Common myeloid progenitor, CD34-positive (primary cell): ENCODE measurements at regions not wholly inside any gene's neighbourhood (a gene's known extent, or its start where the extent isn't known, plus 50 kb on each side); places are given as distances from the start of the nearest gene placed in this dataset.

Source experiments
- CTCF ChIA-PET: fragments of 350-600 bp; sonication (Branson Sonifier 250); formaldehyde crosslinking; loops from one replicate; lab custom pipeline; 2021; ENCODE audit warnings: antibody characterized with exemption; lab: Charles Lee
- POLR2A ChIA-PET: fragments of 350-600 bp; sonication (Branson Sonifier 250); formaldehyde crosslinking; loops from one replicate; lab custom pipeline; 2021; ENCODE audit warnings: antibody characterized with exemption; lab: Charles Lee
- DNase-seq, 3 donors: peaks; one replicate each; pipeline versions ENCODE4 v3.0.0 to v3.0.0-alpha.2; 2013
- H3K27ac ChIP-seq, 2 experiments: 1 replicate in 1 of 2; 2 replicates in 1 of 2; pipeline ENCODE4 v1.7.0; 2013; ENCODE audit warnings: inconsistent platforms in 2 of 2, low read length in 2 of 2, mild to moderate bottlenecking in 2 of 2, low read depth in 1 of 2, moderate library complexity in 1 of 2; ENCODE audit not compliant: severe bottlenecking in 2 of 2, insufficient read depth in 1 of 2, poor library complexity in 1 of 2
- H3K27me3 ChIP-seq, 5 experiments: replicated peaks in 2 of 5; 1 replicate in 3 of 5; 2 replicates in 2 of 5; pipeline versions ENCODE4 v1.6.1 to v1.7.0; 2013; ENCODE audit warnings: low read length in 4 of 5, mild to moderate bottlenecking in 2 of 5, moderate library complexity in 2 of 5, inconsistent platforms in 1 of 5; ENCODE audit not compliant: insufficient read depth in 5 of 5, control insufficient read depth in 4 of 5
- H3K36me3 ChIP-seq, 4 experiments: 1 replicate in 2 of 4; 2 replicates in 2 of 4; pipeline versions ENCODE4 v1.6.1 to v1.7.0; 2013; ENCODE audit warnings: low read length in 3 of 4, control low read depth in 1 of 4, mild to moderate bottlenecking in 1 of 4; ENCODE audit not compliant: control insufficient read depth in 4 of 4, insufficient read depth in 4 of 4
- H3K4me1 ChIP-seq, 4 experiments: 1 replicate in 3 of 4; 2 replicates in 1 of 4; pipeline versions ENCODE4 v1.6.1 to v1.7.1; 2013; ENCODE audit warnings: low read length in 3 of 4, mild to moderate bottlenecking in 3 of 4, control low read depth in 1 of 4, inconsistent platforms in 1 of 4, moderate library complexity in 1 of 4; ENCODE audit not compliant: control insufficient read depth in 4 of 4, insufficient read depth in 4 of 4; ENCODE audit errors: control extremely low read depth in 1 of 4
- H3K4me3 ChIP-seq, 7 experiments: 1 replicate in 4 of 7; 2 replicates in 3 of 7; pipeline versions ENCODE4 v1.5.1 to v1.7.0; 2013; ENCODE audit warnings: mild to moderate bottlenecking in 7 of 7, low read length in 6 of 7, moderate library complexity in 6 of 7, inconsistent platforms in 2 of 7, low read depth in 2 of 7, control low read depth in 1 of 7; ENCODE audit not compliant: insufficient read depth in 4 of 7, control insufficient read depth in 1 of 7; ENCODE audit errors: extremely low read depth in 1 of 7
- H3K9me3 ChIP-seq, 5 experiments: 1 replicate in 4 of 5; 2 replicates in 1 of 5; pipeline versions ENCODE4 v1.6.1 to v1.7.1; 2013; ENCODE audit warnings: low read length in 4 of 5, mild to moderate bottlenecking in 2 of 5, inconsistent platforms in 1 of 5, low read depth in 1 of 5, moderate library complexity in 1 of 5; ENCODE audit not compliant: control insufficient read depth in 4 of 5, insufficient read depth in 2 of 5; ENCODE audit errors: control extremely low read depth in 1 of 5
- WGBS: methylation state at CpG from one replicate; pipeline ENCODE4 v1.1.5; 2013; ENCODE audit not compliant: insufficient coverage; 5-methylcytosine and 5-hydroxymethylcytosine counted together

GRCh38 chr7:23970193-23970592 lies 260.2 kb downstream of the STK31 start:
- ChIA-PET CTCF (no interaction called here), POLR2A (no interaction called here)
- Histone ChIP-seq H3K9me3 (peaks cover 0 to 14% (median 4%) of the 10 kb centered on the region in 5 experiments), H3K36me3 (no peaks in the 10 kb centered on the region), H3K4me3 (no peak overlapping the region), H3K27ac (no peak overlapping the region), H3K27me3 (no peaks in the 10 kb centered on the region), H3K4me1 (no peaks in the 10 kb centered on the region)
- WGBS = 100% methylated on average over 1 of the region's 2 CpGs
- no peak for DNase-seq

- H3K9me3 ChIP-seq = peaks cover 0 to 8% (median 0%) of the 10 kb centered on the region in 5 experiments
- CTCF ChIA-PET = interaction anchor here (1.2 kb wide), 1 partner anchor 12 kb away, joined by 4 read pairs; no protein-coding TSS in a partner anchor
- no peak overlapping the region for H3K27ac ChIP-seq
- WGBS = 93% methylated on average over 3 of the region's 3 CpGs
- H3K4me3 ChIP-seq = no peak overlapping the region
- H3K27me3 ChIP-seq = no peaks in the 10 kb centered on the region
- DNase-seq = no peak
- H3K4me1 ChIP-seq = no peaks in the 10 kb centered on the region
- POLR2A ChIA-PET = no interaction called here
- H3K36me3 ChIP-seq = no peaks in the 10 kb centered on the region
Observed at GRCh38 chr7:23971031-23971430, 261.0 kb downstream of the STK31 start.

GRCh38 chr7:23972057-23972456 lies 262.0 kb downstream of the STK31 start:
- WGBS = no CpG with 5 or more reads among the region's 3 CpGs
- CTCF ChIA-PET = no interaction called here
- H3K4me1 ChIP-seq = no peaks in the 10 kb centered on the region

GRCh38 chr7:23973264-23973663 lies 263.2 kb downstream of the STK31 start:
- Histone ChIP-seq H3K4me1 (no peaks in the 10 kb centered on the region), H3K36me3 (no peaks in the 10 kb centered on the region), H3K27ac (no peak overlapping the region), H3K9me3 (peaks cover 0 to 11% (median 0%) of the 10 kb centered on the region in 5 experiments), H3K4me3 (no peak overlapping the region), H3K27me3 (no peaks in the 10 kb centered on the region)
- no CpG with 5 or more reads among the region's 3 CpGs for WGBS
- no peak for DNase-seq
- ChIA-PET CTCF (no interaction called here), POLR2A (no interaction called here)

More at GRCh38 chr7:23972057-23972456, 262.0 kb downstream of the STK31 start:
- POLR2A ChIA-PET = no interaction called here
- Histone ChIP-seq H3K27me3 (no peaks in the 10 kb centered on the region), H3K36me3 (no peaks in the 10 kb centered on the region), H3K4me3 (no peak overlapping the region), H3K27ac (no peak overlapping the region), H3K9me3 (peaks cover 0 to 9% (median 0%) of the 10 kb centered on the region in 5 experiments)
- DNase-seq = no peak

GRCh38 chr7:23980081-23980480 lies 270.1 kb downstream of the STK31 start:
- Histone ChIP-seq H3K36me3 (no peaks in the 10 kb centered on the region), H3K4me1 (no peaks in the 10 kb centered on the region), H3K4me3 (no peak overlapping the region), H3K27ac (no peak overlapping the region), H3K27me3 (peaks cover 0 to 6% (median 0%) of the 10 kb centered on the region in 5 experiments), H3K9me3 (peaks cover 0 to 9% (median 3%) of the 10 kb centered on the region in 5 experiments)
- no peak for DNase-seq
- ChIA-PET POLR2A (no interaction called here), CTCF (interaction anchor here (1.2 kb wide), 1 partner anchor 14 kb away, joined by 3 read pairs; no protein-coding TSS in a partner anchor)

- CTCF ChIA-PET = no interaction called here
- WGBS = no CpG with 5 or more reads among the region's 1 CpG
- Histone ChIP-seq H3K36me3 (no peaks in the 10 kb centered on the region), H3K4me1 (no peaks in the 10 kb centered on the region), H3K27ac (no peak overlapping the region), H3K27me3 (peaks cover 0 to 6% (median 0%) of the 10 kb centered on the region in 5 experiments), H3K9me3 (peaks cover 0 to 9% (median 3%) of the 10 kb centered on the region in 5 experiments), H3K4me3 (no peak overlapping the region)
- POLR2A ChIA-PET = no interaction called here
- no peak for DNase-seq
Observed at GRCh38 chr7:23981314-23981713, 271.3 kb downstream of the STK31 start.

- DNase-seq = no peak
- Histone ChIP-seq H3K9me3 (peaks cover 0 to 9% (median 3%) of the 10 kb centered on the region in 5 experiments), H3K36me3 (no peaks in the 10 kb centered on the region), H3K27me3 (peaks cover 0 to 6% (median 0%) of the 10 kb centered on the region in 5 experiments), H3K27ac (no peak overlapping the region), H3K4me1 (no peaks in the 10 kb centered on the region), H3K4me3 (no peak overlapping the region)
- ChIA-PET POLR2A (no interaction called here), CTCF (no interaction called here)
- WGBS = 86% methylated on average over 1 of the region's 3 CpGs
Observed at GRCh38 chr7:23981758-23982157, 271.7 kb downstream of the STK31 start.
